HG03565 (cell line): ENCODE measurements at regions not wholly inside any gene's neighbourhood (a gene's known extent, or its start where the extent isn't known, plus 50 kb on each side); places are given as distances from the start of the nearest gene placed in this dataset.
"Not testable (repeated sequence)": the region's sequence is repeated elsewhere in the genome, so short reads cannot be mapped to it uniquely, and the experiment has no call there.

Experiments used
- ATAC-seq: cut with Tn5 transposase; IDR thresholded peaks from one replicate; pipeline ENCODE4 v1.9.1; 2021; ENCODE audit warnings: mild to moderate bottlenecking, moderate library complexity; ENCODE audit not compliant: unreplicated experiment

- ATAC-seq, result not testable (repeated sequence)
Observed at GRCh38 chr21:25531538-25532250, 75.6 kb downstream of the MRPL39 start.

GRCh38 chr21:25528515-25528914 is 78.8 kb downstream of the MRPL39 start:
- no peak for ATAC-seq

GRCh38 chr21:25518491-25518911 is 88.8 kb downstream of the MRPL39 start:
- no peak for ATAC-seq

- no peak for ATAC-seq
Observed at GRCh38 chr21:25515484-25516405, 91.5 kb downstream of the MRPL39 start.

- ATAC-seq, result no peak
Observed at GRCh38 chr21:25513810-25514209, 93.5 kb downstream of the MRPL39 start.

GRCh38 chr21:25512095-25513081 is 94.9 kb downstream of the MRPL39 start:
- no peak for ATAC-seq

- peak; percentile 48 for ATAC-seq
Observed at GRCh38 chr21:25509862-25510261, 97.4 kb downstream of the MRPL39 start.

GRCh38 chr21:25508364-25508763 is 98.9 kb downstream of the MRPL39 start:
- no peak for ATAC-seq

GRCh38 chr21:25507522-25507921 is 99.8 kb downstream of the MRPL39 start:
- ATAC-seq, result peak; percentile 33

- ATAC-seq, result no peak
Observed at GRCh38 chr21:25506887-25507286, 100.4 kb downstream of the MRPL39 start.

GRCh38 chr21:25506261-25506660 is 101.0 kb downstream of the MRPL39 start:
- ATAC-seq, result no peak

GRCh38 chr21:25503981-25504380 is 103.3 kb downstream of the MRPL39 start:
- ATAC-seq, result no peak

GRCh38 chr21:25501996-25502665 is 105.2 kb downstream of the MRPL39 start:
- ATAC-seq, result peak; percentile 58

- ATAC-seq, result peak; percentile 17
Observed at GRCh38 chr21:25501462-25501861, 105.8 kb downstream of the MRPL39 start.

GRCh38 chr21:25500598-25500997 is 106.7 kb downstream of the MRPL39 start:
- ATAC-seq, result no peak

GRCh38 chr21:25496825-25497482 is 110.3 kb downstream of the MRPL39 start:
- no peak for ATAC-seq

GRCh38 chr21:25494804-25495203 is 112.5 kb downstream of the MRPL39 start:
- ATAC-seq, result peak; percentile 31

GRCh38 chr21:25493722-25494121 is 113.6 kb downstream of the MRPL39 start:
- ATAC-seq, result no peak

GRCh38 chr21:25491267-25491666 is 116.0 kb downstream of the MRPL39 start:
- peak; percentile 30 for ATAC-seq

GRCh38 chr21:25490742-25491141 is 116.5 kb downstream of the MRPL39 start:
- ATAC-seq, result no peak
